ENCODE measurements at regions not wholly inside any gene's neighbourhood (a gene's known extent, or its start where the extent isn't known, plus 50 kb on each side); places are given as distances from the start of the nearest gene placed in this dataset.
"Not testable (repeated sequence)": the region's sequence is repeated elsewhere in the genome, so short reads cannot be mapped to it uniquely, and the experiment has no call there.

GRCh38 chr1:230591678-230592077 is 50.6 kb upstream of the COG2 start:
- no peak for DNase-seq

GRCh38 chr1:230589951-230590350 is 52.3 kb upstream of the COG2 start:
- DNase-seq, result no peak

GRCh38 chr1:230588323-230588746 is 53.9 kb upstream of the COG2 start:
- DNase-seq, result no peak

- no peak for DNase-seq
These were observed 55.2 kb upstream of the COG2 start for GRCh38 chr1:230587061-230587460.

GRCh38 chr1:230584660-230585059 is 57.6 kb upstream of the COG2 start:
- DNase-seq, result no peak

GRCh38 chr1:230581446-230582079 is 60.7 kb upstream of the COG2 start:
- no peak for DNase-seq

GRCh38 chr1:230578616-230579015 is 63.7 kb upstream of the COG2 start:
- no peak for DNase-seq

- no peak for DNase-seq
These were observed 64.7 kb upstream of the COG2 start for GRCh38 chr1:230577537-230577936.

- no peak for DNase-seq
These were observed 66.3 kb upstream of the COG2 start for GRCh38 chr1:230575886-230576500.

GRCh38 chr1:230574502-230574901 is 67.8 kb upstream of the COG2 start:
- DNase-seq, result no peak

GRCh38 chr1:230573658-230574057 is 68.6 kb upstream of the COG2 start:
- no peak for DNase-seq

- no peak for DNase-seq
These were observed 69.9 kb upstream of the COG2 start for GRCh38 chr1:230572121-230573105.

GRCh38 chr1:230570724-230571360 is 71.4 kb upstream of the COG2 start:
- no peak for DNase-seq

GRCh38 chr1:230569201-230569600 is 73.1 kb upstream of the COG2 start:
- DNase-seq, result no peak

- no peak for DNase-seq
These were observed 73.6 kb upstream of the COG2 start for GRCh38 chr1:230568676-230569075.

GRCh38 chr1:230568008-230568407 is 74.3 kb upstream of the COG2 start:
- no peak for DNase-seq

- no peak for DNase-seq
These were observed 75.1 kb upstream of the COG2 start for GRCh38 chr1:230567221-230567575.

GRCh38 chr1:230566532-230567220 is 75.6 kb upstream of the COG2 start:
- not testable (repeated sequence) for DNase-seq

- DNase-seq, result no peak
These were observed 77.1 kb upstream of the COG2 start for GRCh38 chr1:230565141-230565540.

- no peak for DNase-seq
These were observed 78.7 kb upstream of the COG2 start for GRCh38 chr1:230563591-230563990.

GRCh38 chr1:230561570-230561969 is 80.7 kb upstream of the COG2 start:
- DNase-seq, result no peak

- DNase-seq, result no peak
These were observed 84.0 kb upstream of the COG2 start for GRCh38 chr1:230558324-230558723.
